ENCODE measurements at regions not wholly inside any gene's neighbourhood (a gene's known extent, or its start where the extent isn't known, plus 50 kb on each side); places are given as distances from the start of the nearest gene placed in this dataset.

DNA sequence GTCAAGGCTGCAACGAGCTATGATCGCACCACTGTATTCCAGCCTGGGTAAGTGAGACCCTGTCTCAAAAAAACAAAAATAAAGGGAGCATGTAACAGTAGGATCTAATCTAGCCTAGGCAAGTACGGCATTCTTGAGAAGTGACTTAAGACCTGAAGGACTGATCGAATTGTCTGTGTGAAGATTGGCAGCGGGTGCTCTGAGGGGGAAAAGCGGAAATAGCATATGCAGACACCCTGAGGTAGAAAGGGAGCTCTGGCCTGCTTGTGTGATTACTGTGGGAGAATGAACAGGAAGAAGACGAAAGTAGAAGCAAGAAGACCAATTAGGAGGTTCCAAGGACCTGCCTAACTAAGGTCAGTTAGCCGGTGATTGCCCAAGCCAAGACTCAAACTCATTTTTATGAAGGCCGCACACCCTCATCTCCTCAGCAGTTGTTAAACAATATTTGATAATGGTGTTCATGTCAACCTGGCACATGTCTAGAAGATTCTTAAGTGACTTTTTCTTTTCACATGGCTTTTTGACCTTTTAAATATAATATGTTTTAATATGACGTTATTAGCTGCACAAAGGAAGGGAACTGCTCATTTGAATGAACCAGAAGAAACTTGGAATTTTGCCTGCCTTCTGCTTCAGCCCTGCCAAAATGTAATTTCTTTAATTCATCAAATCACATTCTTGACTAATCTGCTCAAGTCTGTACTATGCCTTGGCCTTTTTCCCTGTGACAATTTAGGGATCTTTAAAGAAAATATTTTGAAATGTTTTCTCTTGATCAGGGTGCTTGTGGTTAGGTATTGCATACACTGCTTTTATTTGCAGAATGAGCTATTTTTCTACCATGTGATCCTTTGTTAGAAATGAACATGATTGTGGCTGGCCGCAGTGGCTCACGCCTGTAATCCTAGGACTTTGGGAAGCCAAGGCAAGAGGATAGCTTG is 289.2 kb upstream of the DMRT1 start:
- DNase-seq (ENCODE audit: low read depth), result no peak

DNA sequence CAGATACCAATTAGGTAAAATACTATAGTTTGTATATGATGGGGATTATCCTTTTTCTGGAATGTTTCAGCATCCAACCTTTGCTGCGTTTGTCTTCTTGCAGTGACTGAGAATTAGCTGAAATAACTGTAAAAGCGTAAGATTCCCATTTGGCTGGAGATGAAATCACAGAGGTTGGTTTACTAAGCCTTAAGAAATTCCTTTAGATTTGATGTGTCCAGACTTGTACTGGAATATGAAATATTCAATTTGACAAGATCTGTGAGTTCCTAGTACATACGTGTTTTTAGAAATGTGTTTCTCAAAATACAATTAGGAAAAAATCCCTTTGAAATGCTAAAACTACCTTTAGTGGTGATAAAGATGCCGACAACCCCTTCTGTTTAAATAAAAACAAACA is 286.0 kb upstream of the DMRT1 start:
- DNase-seq (ENCODE audit: low read depth), result no peak

DNA sequence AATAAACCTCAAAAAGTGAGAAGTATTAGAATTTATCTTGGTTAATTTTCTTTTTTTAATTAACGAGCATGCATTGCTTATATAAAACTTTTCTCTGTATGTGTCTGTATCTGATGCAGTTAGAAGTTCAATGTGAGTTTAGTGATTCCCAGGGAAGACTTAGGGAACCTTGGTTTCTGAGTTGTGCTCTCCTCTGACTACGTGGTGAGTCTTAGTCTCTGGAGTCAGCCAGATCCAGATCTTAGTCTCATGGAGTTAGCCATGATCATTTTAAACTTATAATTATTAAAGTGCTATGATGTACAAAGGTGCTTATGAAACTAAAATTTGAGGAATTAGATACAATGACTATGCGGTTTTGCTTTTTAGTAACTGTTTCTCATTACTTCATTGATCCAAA is 285.3 kb upstream of the DMRT1 start:
- no peak for DNase-seq (ENCODE audit: low read depth)

DNA sequence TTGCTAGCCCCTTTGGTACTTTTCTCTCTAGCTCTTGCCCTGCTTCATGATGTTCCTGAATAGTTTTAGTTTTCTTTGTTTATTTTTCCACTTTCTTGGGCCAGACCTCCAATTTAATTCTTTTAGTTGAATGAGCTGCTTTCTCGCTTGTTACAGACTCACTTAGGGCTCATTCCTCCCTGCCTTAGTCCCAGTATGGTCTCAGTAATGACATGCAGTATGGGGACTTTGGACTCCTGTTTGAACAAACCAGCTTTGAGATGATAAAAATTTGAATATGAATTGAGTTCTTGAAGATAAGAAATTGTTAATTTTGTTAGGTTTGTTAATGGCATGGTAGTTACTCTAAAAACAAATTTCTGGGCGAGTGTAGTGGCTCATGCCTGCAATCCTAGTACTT is 284.8 kb upstream of the DMRT1 start:
- DNase-seq (ENCODE audit: low read depth), result no peak

DNA sequence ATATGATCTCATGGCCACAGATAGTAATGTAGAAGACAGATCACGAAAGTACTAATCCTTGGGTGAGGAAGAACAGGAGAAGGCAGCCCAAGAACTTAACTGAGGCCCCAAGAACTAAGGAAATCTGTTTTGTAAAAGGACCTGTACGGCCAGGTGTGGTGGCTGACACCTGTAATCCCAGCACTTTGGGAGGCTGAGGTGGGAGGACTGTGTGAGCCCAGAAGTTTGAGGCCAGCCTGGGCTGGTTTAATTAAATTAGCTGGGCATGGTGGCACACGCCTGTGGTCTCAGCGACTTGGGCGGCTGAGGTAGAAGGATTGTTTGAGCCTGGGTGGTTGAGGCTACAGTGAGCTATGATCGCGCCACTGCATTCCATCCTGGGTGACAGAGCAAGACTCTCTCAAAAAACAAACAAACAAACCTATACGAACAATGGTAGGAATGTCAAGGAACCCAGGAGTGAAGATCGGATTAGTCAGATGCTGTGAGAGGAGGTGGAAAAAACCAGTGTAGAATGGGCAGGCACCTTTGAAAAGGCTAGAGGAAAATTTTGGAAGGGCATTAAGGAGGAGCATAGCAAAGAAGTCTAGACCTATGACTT is 283.8 kb upstream of the DMRT1 start:
- DNase-seq (ENCODE audit: low read depth), result no peak

DNA sequence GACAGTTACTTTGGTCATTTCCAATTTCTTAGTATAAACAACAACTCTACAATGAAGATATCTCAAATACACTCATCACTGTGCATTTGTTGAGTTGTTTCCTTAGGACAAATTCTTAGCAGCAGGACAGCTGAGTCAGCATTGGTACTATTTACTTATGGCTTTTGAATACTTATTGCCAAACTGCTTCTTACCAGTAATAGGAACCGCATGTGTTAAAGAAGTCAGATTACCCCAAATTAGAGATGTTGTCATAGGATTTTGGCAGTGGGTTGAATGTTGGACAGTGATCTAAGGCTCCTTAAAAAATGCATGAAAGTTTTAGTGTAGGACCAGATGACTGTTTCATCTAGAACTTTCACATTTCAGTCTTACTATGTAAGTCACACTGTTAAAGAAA is 280.1 kb upstream of the DMRT1 start:
- no peak for DNase-seq (ENCODE audit: low read depth)

DNA sequence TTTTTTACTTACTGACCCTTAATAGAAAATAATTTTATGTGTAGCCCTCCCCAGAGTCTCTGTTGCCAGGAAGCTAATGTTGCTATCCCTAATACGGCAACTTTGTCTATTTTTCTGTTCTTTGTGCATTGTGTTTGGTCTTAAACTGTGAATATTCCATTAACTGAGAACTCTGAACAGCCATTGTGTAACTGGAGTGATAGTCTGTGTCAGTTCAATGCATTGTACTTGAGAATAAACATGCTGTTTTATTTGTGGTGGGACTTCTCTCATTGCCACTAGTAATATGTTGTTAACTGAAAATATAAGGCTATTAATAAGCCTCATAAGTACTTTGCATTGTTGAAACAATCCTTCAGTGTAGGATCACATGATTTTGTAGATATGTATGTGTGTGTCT is 278.3 kb upstream of the DMRT1 start:
- DNase-seq (ENCODE audit: low read depth), result no peak

DNA sequence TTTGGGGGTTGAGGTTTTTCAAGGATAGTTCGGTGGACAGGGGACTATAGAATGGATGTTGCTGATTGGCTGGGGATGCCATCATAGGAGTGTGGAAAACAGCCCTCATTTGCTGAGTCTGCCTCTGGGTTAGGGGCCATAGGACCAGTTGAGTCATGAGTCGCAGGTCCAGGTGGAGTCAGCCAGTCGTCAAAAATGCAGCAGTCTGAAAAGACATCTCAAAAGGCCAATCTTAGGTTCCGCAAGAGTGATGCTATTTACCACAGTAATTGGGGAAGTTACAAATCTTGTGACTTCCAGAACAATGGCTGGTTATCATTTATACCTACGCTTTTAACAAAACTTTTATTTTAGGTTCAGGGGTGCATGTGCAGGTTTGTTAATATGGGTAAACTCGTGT is 276.0 kb upstream of the DMRT1 start:
- no peak for DNase-seq (ENCODE audit: low read depth)

DNA sequence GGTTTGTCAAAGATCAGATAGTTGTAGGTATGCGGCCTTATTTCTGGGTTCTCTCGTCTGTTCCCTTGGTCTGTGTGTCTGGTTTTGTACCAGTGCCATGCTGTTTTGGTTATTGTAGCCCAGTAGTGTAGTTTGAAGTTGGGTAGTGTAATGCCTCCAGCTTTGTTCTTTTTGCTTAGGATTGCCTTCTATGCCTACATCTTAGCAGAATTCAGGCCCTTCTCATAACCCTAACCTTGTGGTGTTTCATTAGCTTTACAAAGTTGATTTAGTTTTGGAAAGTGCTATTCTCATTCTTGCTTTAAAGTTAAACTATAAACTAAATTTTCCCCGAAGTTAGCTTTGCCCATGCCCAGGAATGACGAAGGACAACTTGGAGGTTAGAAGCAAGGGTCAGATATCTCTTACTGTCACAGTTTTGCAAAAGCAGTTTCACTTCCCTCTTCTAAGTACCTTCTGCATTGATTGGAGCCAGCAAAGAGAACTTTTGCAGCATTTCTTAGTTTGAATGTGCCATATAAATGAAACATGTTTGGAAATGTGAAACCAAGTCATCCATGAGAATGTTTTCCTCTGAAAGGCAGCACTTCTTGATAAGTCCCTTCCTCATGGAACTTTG is 274.3 kb upstream of the DMRT1 start:
- no peak for DNase-seq (ENCODE audit: low read depth)

DNA sequence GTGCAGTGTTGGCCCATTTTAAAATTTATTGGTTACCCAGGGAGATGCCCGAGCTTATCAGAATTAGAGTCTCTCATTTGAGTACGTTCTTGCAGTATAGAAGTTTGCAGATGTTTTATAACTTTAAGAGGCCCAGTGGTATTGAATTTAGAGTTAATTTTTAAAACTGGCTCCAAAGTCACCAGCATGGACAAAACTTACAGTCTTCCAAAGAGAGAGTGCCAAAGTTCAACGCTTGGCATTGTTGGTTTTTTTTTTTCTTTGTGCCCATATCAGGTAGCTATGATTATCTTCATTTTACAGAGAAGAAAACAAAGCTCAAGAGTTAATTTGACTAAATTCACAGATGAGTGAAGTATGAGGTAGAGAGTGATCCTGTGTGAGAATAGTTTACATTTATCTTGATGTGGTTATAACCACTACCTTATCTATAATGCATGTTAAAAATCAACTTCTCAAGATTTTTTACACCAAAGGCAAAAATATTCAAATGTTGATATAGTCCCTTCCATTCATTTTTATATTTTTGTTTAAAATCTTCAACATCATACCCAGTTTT is 273.7 kb upstream of the DMRT1 start:
- DNase-seq (ENCODE audit: low read depth), result no peak

DNA sequence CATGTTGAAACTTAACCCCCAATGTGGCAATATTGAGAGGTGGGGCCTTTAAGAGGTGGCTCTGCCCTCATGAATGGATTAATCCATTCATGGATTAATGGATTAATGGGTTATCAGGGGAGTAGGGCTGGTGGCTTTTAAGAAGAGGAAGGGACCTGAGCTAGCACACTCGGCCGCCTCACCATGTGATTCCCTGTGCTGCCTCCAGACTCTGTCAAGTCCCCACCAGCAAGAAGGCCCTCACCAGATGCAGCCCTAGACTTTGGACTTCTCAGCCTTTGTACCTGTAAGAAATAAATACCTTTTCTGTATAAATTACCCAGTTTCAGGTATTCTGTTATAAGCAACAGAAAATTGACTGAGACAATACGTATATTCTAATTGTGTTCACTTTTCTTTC is 272.2 kb upstream of the DMRT1 start:
- DNase-seq (ENCODE audit: low read depth), result no peak

DNA sequence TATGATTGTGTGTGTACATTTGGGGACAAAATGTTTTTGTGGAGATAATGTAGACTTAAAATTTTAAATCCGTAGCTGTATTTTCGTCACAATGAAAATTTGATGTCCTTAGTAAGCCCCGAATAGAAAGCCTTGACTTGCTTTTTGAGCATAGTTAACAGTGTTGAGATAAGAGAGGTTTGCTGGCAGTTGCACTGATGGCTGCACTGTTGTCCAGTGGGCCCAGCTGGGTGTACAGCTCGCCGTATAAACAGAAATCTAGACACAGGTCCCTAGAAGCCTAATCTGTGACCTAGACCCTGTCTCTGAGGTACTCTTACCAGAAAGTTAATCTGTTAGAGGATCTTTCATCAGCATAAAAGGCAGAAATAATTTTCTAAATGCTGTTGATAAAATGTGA is 271.3 kb upstream of the DMRT1 start:
- no peak for DNase-seq (ENCODE audit: low read depth)

DNA sequence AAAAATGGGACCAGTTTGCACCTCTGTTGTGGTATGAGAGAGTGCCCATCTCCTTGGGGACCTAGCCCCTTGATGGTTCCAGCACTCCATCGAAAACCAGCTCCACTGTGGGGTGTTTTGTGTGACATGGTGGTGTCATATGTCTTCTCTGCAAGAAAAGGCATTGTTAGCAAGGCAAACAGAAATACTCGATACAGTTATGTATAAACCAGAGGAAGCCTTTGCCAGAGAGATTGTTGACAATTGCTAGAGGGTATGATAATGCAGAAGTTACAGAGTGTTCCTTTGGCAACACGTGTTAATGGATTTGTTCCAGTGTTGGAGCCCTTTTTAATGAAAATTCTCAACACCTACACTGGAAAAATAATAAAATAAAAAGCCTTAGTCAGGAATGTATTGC is 270.4 kb upstream of the DMRT1 start:
- no peak for DNase-seq (ENCODE audit: low read depth)

DNA sequence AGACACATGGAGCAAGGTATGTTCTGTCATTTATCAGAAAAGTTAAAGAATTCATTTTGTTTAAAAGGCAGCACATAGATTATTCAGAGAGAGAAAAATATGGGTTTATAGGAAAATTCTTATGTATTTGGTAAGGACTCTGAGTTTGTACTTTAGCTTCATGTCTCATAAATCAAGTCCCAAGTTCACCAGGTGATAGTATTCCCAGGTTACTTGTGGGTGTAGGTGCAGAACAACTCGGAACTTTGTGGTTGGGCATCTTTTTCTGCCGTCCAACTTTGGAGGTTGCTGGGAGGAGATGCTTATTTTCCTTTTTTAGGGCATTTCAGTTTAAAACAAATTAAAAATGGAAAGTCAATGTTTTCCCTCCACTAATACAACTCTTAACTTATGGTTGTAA is 269.8 kb upstream of the DMRT1 start:
- no peak for DNase-seq (ENCODE audit: low read depth)

DNA sequence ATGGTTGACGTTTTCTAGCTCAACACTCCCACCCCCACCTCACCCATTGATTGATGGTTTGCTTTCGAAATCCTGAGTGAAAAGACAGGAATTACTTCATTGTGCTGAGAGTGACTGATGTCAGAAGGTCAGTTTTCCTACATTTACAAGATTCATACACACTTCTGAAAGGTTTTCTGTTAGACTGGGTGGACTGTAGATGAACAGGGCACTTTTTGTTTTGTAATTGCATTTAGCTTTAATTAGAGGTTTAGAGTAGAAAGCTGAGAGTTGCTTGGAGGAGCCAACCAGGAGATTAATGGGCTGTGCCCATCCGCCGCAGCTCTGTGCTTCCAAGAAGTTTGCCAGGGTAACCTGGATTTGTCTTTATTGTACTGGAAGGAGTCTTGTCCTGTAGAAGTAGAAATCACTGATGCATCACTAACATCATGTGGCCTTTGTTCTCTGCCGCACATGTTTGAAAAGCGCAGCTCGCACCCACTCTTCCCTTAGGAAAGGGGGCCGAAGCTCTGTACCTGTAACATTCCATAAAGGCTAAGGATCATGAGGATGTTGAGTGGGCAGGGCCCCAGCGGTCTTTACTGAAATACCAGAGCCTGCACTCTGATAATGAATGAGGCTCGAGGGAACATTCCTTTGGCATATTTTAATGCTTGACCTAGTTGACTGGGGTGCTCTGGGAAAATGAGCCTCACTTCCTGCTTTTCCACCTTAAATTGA is 267.6 kb upstream of the DMRT1 start:
- DNase-seq (ENCODE audit: low read depth), result no peak

DNA sequence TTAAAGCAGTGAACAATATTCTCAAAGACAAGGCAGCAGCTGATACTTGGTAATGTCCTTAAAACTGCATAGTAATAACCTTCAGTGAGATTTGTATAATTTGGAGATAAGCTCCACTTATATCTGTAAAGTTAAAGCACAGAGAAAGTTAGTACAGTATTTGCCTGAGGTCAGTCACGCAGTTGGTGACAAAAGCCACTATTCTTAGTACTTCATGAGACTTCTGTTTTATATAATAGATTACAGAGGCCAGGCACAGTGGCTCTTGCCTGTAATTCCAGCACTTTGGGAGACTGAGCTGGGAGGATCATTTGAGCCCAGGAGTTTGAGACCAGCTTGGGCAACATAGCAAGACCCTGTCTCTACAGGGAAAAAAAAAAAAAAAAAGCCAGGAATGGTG is 266.4 kb upstream of the DMRT1 start:
- DNase-seq (ENCODE audit: low read depth), result no peak

DNA sequence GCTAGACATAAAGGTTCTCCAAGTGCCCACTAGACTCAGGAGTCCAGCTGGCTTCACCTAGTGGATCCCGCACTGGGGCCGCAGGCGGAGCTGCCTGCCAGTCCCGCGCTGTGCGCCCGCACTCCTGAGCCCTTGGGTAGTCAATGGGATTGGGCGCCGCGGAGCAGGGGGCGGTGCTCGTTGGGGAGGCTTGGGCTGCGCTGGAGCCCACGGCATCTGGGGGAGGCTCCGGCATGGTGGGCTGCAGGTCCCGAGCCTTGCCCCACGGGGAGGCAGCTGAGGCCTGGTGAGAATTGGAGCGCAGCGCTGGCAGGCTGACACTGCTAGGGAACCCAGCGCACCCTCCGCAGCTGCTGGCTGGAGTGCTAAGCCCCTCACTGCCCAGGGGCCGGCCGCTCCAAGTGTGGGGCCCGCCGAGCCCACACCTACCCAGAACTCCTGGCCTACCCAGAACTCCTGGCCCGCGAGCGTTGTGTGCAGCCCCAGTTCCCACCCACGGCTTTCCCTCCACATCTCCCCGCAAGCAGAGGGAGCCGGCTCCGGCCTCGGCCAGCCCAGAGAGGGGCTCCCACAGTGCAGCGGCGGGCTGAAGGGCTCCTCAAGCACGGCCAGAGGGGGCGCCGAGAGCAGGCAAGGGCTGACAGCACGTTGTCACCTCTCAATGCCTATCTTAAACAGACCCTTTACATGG is 260.7 kb upstream of the DMRT1 start:
- DNase-seq (ENCODE audit: low read depth), result no peak

DNA sequence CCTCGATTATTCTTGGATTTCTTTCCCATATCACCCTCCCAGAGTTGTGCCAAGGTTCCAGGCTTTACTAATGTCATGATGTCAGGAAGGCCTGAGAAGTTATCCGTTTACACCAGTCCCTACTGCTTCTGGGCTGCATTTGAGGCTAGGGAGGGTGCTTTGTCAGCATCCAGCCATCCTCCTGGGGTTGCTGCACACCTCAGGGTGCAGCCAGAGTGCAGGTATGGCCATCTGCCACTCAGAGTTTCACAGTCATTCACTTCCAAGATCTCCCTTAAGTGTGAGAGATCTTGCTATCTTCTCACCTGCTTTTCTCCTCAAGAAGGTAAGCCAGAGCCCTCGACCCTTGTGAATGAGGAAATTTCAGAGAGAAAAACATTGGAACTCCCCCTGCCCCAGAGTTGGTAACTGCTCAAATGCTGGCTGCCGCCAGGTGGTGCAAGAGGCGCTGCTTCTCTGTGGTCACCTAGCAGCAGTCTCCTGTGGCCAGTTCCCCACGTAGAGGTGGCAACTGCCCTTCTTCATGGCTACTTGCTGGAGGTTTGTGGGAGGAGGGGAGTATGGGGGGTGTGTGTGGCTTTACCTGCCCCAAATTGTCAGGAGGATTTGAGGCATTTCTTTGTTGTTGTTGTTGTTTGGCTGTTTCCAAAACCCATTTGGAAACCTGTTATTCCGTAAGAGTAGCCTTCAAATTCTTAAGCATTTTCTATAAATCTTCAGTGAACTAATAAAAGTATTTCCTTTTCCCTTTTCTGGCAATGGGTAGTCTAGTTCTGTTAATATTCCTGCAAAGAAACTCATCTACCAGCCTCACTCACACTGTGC is 259.6 kb upstream of the DMRT1 start:
- no peak for DNase-seq (ENCODE audit: low read depth)

DNA sequence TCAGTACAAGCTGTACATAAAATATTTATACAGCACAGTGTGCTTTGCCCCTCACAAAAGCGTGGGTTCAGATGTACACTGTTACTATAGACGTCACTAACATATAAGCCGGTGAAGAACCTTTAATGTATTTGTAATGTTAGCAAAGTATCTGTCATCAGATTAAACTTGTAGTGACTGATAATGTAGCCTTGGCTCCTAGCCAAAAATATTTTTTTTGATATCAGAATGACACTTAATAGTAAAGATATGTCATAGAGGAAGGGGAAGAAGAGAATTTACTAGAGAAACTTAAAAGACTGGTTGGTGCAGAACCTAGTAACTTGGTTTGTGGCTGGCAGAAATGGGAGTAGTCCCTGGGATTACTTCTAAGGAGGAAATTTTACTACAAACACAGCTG is 258.7 kb upstream of the DMRT1 start:
- no peak for DNase-seq (ENCODE audit: low read depth)

DNA sequence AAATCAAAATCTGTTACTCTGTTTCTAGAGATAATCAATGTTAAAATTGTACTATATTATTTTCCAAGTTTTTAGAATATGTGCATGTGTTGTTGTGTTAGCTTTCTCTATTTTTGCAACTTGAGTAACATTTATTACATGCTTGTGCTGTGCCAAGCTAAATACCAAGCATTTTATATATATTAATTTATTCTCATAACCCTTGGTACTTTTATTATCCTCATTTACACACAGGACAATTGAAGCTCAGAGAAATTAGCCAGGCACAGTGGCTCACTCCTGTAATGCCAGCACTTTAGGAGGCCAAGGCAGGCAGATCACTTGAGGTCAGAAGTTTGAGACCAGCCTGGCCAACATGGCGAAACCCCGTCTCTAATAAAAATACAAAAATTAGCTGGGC is 254.0 kb upstream of the DMRT1 start:
- no peak for DNase-seq (ENCODE audit: low read depth)

DNA sequence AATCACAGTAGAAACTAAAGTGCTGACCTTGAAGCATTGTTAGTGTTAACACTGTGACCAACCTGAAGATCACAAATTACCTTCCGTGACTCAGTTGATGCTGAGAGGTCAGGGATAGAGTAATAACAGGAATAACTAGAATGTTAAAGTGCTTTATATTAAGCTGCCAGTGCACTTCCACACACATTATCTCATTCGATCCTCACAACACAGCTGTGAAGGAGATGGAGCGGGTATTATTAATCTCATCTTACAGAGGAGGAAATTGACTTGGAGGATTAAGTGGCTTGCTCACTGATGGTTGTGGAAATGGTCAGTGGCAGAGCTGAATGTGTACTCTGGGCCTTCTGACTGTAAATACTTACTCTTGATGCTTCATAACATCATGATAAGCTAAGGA is 252.5 kb upstream of the DMRT1 start:
- no peak for DNase-seq (ENCODE audit: low read depth)

Data from stimulated activated CD8-positive, alpha-beta memory T cell treated with anti-CD3 and anti-CD28 coated beads, Interleukin-15, amount 100 ng/mL, for 24 hours (primary cell).